Activated T-helper 1 cell treated with anti-CD3 and anti-CD28 coated beads, Interleukin-2, amount 50 U/mL, for 16 hours (primary cell): ENCODE measurements at regions not wholly inside any gene's neighbourhood (a gene's known extent, or its start where the extent isn't known, plus 50 kb on each side); places are given as distances from the start of the nearest gene placed in this dataset.
"Not testable (repeated sequence)": the region's sequence is repeated elsewhere in the genome, so short reads cannot be mapped to it uniquely, and the experiment has no call there.

Source experiments
- DNase-seq, 2 donors: peaks; one replicate each; pipeline ENCODE4 v3.0.0-alpha.2; 2020; ENCODE audit warnings: low read depth in 1 of 2, low spot score in 1 of 2

- DNase-seq, result no peak
Observed at GRCh38 chr4:63080934-63081333, 1328.3 kb downstream of the TECRL start.

GRCh38 chr4:63063760-63064159 is 1345.5 kb downstream of the TECRL start:
- no peak for DNase-seq

GRCh38 chr4:63062891-63063290 is 1346.4 kb downstream of the TECRL start:
- not testable (repeated sequence) for DNase-seq

GRCh38 chr4:63049726-63050125 is 1359.5 kb downstream of the TECRL start:
- no peak for DNase-seq

GRCh38 chr4:63049278-63049677 is 1360.0 kb downstream of the TECRL start:
- no peak for DNase-seq

DNA sequence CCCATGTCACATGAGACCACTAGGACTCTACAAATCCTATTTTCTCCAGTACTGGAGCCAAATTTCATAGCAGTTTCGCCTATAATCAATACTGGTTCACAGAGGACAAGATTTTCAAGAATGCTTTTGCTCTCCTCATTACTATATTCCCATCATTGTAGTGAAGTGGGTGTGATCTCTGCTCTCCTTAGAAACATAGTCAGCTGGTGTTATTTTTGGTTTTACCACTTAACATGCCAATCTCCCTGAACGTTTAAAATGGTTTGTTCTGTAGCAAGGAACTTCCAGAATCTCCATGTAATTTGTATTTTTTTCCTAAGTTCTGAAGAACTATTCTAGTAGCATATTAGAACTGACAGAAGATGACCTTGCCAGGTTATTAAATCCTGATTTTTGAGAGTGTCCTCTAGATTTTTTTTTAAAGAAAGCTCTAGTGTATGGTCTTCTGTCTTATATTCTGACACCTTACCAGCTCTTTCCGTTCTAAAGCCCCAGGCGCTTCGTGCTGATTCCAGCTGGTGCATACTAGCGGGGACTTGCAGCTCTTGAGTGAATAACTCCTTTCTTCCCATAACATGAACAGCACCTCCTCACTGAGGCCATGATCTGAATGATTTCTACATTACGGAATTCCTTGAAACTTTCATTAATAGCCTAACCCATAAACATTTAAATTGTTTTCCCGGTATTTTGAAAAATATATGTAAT is 1372.9 kb downstream of the TECRL start:
- no peak for DNase-seq

DNA sequence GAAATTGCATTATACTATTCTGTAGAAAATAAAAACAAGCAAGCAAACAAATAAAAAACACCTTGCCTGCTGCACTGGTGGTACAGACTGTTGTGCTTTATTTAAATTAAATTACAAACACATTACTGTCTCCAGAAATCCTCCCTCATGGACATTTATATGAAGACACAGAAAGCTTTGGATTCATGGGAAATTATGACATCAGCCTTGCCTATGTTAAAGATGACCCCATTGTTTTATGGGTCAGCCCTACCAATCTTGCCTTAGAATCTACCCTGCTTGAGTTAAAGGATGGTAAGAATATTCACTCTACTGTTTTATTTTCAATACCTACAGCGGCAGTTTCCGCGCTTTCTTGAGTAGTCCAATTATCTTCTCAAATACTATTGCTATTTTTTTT is 1379.9 kb downstream of the TECRL start:
- DNase-seq, result no peak

- no peak for DNase-seq
Observed at GRCh38 chr4:63020661-63021060, 1388.6 kb downstream of the TECRL start.

DNA sequence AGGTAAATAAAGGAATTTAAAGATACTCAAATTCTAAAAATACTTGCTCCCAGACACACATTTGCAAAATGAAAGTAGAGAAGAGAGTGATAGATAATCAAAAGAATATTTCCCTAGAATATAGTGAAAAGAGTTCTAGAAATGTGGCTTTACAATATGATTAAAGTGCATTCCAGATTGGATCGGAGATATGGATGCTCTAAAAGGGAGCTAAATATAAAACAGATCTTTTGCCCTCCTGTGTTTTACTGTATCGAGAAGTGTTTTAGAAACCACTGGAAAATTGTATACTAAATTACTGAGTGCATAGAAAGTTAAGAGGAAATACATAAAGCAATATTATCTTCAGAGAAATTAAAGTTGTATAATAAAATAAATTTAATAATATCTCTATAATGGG is 1392.0 kb downstream of the TECRL start:
- no peak for DNase-seq

DNA sequence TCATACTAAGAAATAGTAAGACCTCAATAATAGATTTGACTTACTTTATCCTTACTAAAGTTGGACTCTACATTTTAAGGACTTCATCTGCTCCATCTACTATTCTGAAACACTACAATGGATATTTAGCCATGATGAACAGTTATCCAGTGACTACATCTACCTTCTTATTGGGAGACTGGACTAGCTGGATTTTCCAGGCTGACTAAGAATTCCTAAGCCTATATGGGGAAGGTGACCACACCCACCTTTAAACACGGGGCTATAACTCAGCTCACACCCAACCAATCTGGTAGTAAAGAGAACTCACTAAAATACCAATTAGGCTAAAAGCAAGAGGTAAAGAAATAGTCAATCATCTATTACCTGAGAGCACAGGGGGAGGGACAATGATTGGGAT is 1438.4 kb downstream of the TECRL start:
- no peak for DNase-seq

- DNase-seq, result no peak
Observed at GRCh38 chr4:62960415-62960814, 1448.8 kb downstream of the TECRL start.

DNA sequence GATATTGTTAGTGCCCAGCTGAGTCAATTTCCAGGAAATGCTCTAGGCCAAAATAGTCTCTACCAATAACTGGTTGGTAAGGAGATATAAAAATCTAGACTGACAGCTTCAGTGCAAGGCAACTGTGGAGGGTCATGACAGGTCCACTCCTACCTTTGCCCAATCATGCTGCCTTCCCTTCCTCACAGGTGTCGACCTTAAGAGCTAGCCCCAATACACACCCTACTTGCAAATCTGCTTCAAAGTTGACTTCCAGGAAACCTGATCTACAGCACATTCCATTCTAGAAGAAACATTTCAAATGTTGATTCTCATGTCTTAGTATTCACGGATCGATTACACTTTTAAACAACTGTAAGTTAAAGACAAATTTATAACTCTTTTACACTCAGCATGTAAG is 1455.5 kb downstream of the TECRL start:
- no peak for DNase-seq

- DNase-seq, result no peak
Observed at GRCh38 chr4:62952366-62952765, 1456.9 kb downstream of the TECRL start.

DNA sequence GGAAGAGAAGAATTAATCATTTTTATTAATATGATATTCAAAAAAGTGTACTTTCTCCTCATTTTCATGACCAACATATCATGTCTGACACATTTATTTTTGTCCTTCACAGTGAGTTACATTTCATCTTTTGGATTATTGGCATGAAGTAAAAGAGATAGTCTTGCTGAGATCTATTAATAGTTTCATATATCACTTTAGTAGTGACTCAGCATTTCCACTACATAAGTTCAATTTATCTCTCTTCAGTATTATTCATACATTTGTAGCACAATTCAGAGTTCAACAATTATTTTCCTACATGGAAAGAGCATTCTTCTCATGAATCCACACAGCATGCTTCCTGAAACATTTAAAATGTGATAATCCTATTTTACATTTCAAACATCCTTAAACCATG is 1461.1 kb downstream of the TECRL start:
- no peak for DNase-seq

DNA sequence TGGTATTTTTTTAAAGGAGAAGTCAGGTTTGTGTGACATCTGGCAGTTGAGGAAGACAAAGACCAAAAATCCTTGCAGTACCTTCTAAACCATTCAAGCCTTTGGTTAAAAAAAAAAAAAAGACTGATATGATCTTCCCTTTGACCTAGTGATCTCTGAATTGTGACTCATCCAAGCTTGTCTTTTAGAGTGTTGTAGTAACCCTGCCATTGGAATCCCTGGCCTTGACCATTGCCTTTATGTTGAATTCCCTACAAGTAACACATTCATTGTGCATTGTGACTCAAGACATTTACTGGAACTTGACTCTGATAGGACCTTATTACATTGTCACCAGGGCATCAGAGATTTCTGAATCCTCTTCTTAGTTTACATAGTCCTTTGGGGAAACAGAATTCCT is 1469.0 kb downstream of the TECRL start:
- DNase-seq, result no peak

DNA sequence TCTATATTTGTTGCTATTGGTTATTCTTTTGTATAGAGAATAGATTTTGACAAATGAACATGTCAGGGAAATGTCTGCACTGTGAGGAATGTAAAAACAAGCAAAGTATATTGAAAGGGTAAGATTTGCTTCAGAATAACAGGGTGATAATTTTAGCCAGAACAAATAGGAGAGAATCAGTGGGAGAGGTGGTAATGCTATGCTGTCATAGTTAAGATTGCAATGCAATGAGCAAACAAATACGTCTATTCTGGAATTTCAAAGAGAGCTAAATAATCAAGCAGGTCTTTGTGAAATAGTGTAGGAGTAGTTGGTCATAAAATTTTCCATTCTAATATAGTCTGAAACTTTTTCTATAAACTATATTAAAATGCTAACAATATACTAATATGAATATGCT is 1478.4 kb downstream of the TECRL start:
- no peak for DNase-seq

DNA sequence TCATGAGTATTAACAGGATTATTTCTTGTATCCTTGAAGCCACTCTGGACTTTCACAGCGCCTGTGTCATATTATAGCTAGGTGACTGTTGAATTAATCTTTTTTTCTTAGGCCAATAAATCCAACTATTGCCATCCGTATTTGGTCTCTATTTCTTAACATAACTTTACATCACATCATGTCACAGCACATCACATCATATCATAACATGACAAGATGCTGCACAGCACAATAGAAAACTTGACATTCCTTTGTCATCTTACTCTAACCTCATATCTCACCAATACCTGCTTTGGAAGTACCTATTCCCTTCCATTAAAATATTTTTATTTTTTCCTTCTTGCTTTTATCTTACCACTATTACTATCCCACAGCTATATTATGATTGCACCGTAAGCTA is 1480.8 kb downstream of the TECRL start:
- DNase-seq, result no peak

DNA sequence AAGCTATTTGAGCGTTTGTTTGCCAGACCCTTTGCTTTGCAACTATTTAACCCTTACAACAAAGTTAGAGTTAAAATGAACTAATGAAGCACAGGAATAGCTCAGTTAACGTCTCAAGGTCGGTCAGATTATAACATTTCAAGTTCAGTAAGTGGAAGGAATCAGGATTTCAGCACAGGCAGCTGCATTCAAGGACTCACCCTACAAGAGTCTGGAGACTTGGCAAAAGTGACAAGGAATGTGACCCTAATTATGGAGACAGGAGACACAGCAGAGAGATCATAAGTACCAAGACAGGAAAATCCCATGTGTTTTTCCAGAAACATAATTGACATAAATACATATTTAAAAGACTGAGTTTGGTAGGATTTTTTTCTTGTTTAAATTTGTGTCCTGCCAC is 1481.7 kb downstream of the TECRL start:
- DNase-seq, result no peak

DNA sequence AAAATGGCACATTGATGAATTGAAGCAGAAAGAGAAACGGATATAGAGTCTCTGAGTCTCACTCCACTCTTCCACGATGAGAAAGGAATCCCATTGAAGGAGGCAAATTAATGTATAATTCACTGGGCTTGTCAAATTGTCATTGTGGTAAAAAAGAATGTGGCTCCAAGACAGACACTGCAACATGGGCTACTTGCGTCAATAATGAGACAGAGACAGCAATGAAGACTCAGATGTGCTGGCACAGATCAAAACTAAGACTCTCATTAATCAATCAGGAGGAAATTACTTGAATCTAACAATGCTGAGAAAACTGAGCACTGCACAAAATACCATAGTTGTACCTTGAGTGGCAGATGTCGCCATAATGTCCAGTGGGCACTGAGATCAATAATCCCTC is 1485.5 kb downstream of the TECRL start:
- no peak for DNase-seq

GRCh38 chr4:62917649-62918048 is 1491.6 kb downstream of the TECRL start:
- no peak for DNase-seq

DNA sequence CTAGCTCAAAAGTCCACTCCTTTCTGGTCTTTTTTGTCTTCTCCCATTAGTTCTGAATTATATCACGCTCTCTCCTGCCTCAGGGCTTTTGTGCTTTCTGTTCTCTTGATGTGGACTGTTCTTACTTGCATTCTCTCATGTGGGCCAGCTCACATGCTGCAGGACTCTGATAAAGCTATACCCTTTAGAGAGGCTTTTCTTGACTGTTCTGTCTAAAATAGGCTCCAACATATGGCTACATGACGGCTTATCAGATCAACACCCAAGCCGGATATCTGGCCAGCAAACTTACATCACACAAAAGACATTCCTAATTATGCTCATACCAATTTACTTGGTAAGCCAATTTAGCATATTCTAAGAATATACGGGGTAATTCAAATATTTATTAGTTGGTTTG is 1494.5 kb downstream of the TECRL start:
- no peak for DNase-seq

- no peak for DNase-seq
Observed at GRCh38 chr4:62913065-62913464, 1496.2 kb downstream of the TECRL start.

GRCh38 chr4:62912531-62912930 is 1496.7 kb downstream of the TECRL start:
- DNase-seq, result no peak

- DNase-seq, result no peak
Observed at GRCh38 chr4:62909238-62909637, 1500.0 kb downstream of the TECRL start.
